GM23338 (cell line): ENCODE measurements at regions not wholly inside any gene's neighbourhood (a gene's known extent, or its start where the extent isn't known, plus 50 kb on each side); places are given as distances from the start of the nearest gene placed in this dataset.

Experiments
- ATAC-seq: fragments of 200-7000 bp; cut with Tn5 transposase; 3 replicates; pipeline ENCODE4 v1.9.1; 2020
- DNase-seq: peaks from one replicate; pipeline ENCODE4 v3.0.0-alpha.2; 2015; ENCODE audit warnings: low spot score
- H2AFZ ChIP-seq: fragments of 200-600 bp; sonication (generic); 2 replicates; pipeline ENCODE4 v1.8.0; 2016; ENCODE audit warnings: antibody characterized with exemption, mild to moderate bottlenecking, moderate library complexity
- H3F3A ChIP-seq: fragments of 200-600 bp; sonication (generic); replicated peaks from 2 replicates; pipeline ENCODE4 v1.8.0; 2017; ENCODE audit warnings: antibody characterized with exemption, mixed run types, low read depth
- H3K27ac ChIP-seq: fragments of 200-600 bp; sonication (generic); 2 replicates; pipeline ENCODE4 v1.6.1; 2016; ENCODE audit warnings: low read depth
- H3K27me3 ChIP-seq: fragments of 200-600 bp; sonication (generic); 2 replicates; pipeline ENCODE4 v1.8.0; 2016; ENCODE audit warnings: mild to moderate bottlenecking, mixed run types, moderate library complexity; ENCODE audit not compliant: insufficient read depth
- H3K36me3 ChIP-seq: fragments of 200-600 bp; sonication (generic); 2 replicates; pipeline ENCODE4 v1.8.0; 2016; ENCODE audit warnings: mild to moderate bottlenecking; ENCODE audit not compliant: insufficient read depth
- H3K4me1 ChIP-seq: fragments of 200-600 bp; sonication (generic); 2 replicates; pipeline ENCODE4 v1.8.0; 2016; ENCODE audit warnings: mild to moderate bottlenecking, moderate library complexity; ENCODE audit not compliant: insufficient read depth
- H3K4me2 ChIP-seq: fragments of 200-600 bp; sonication (generic); 2 replicates; pipeline ENCODE4 v1.7.1; 2017; ENCODE audit warnings: mixed run types
- H3K4me3 ChIP-seq: fragments of 200-600 bp; sonication (generic); 2 replicates; pipeline ENCODE4 v1.6.1; 2016; ENCODE audit warnings: mixed run types
- H3K79me2 ChIP-seq: fragments of 200-600 bp; sonication (generic); replicated peaks from 2 replicates; pipeline ENCODE4 v1.8.0; 2017; ENCODE audit warnings: mild to moderate bottlenecking; ENCODE audit not compliant: insufficient read depth
- H3K9me2 ChIP-seq: fragments of 200-600 bp; sonication (generic); 2 replicates; pipeline ENCODE4 v1.8.0; 2017; ENCODE audit not compliant: insufficient read depth
- H4K20me1 ChIP-seq: fragments of 200-600 bp; sonication (generic); replicated peaks from 2 replicates; pipeline ENCODE4 v1.8.0; 2017; ENCODE audit warnings: mild to moderate bottlenecking; ENCODE audit not compliant: insufficient read depth
- H3K27ac Mint-ChIP-seq: 2 replicates; pipeline ENCODE4 v1.8.0; 2020; ENCODE audit warnings: inconsistent platforms, mild to moderate bottlenecking, moderate library complexity, mixed read lengths
- H3K27me3 Mint-ChIP-seq: 3 replicates; pipeline ENCODE4 v1.8.0; 2022; ENCODE audit warnings: low read depth, mild to moderate bottlenecking, moderate library complexity, mixed read lengths, inconsistent platforms; ENCODE audit not compliant: insufficient read depth, poor library complexity
- H3K36me3 Mint-ChIP-seq: 3 replicates; pipeline ENCODE4 v1.8.0; 2021; ENCODE audit warnings: low read depth, mild to moderate bottlenecking, inconsistent platforms, moderate library complexity, mixed read lengths
- H3K4me1 Mint-ChIP-seq: 3 replicates; pipeline ENCODE4 v1.8.0; 2020; ENCODE audit warnings: mild to moderate bottlenecking, inconsistent platforms, mixed read lengths
- H3K4me3 Mint-ChIP-seq: 3 replicates; pipeline ENCODE4 v1.8.0; 2021; ENCODE audit warnings: moderate library complexity, mild to moderate bottlenecking, inconsistent platforms, mixed read lengths
- H3K9me3 Mint-ChIP-seq: 3 replicates; pipeline ENCODE4 v1.8.0; 2020; ENCODE audit warnings: moderate library complexity, mild to moderate bottlenecking, inconsistent platforms, mixed read lengths
- CREB1 ChIP-seq: fragments of 250-450 bp; sonication (Bioruptor Pico); IDR thresholded peaks from 2 replicates; pipeline ENCODE4 v1.5.0; 2020; ENCODE audit warnings: low read depth, mild to moderate bottlenecking, moderate library complexity
- EZH2 ChIP-seq: fragments of 200-600 bp; sonication (generic); IDR thresholded peaks from one replicate; pipeline ENCODE4 v1.8.0; 2017; ENCODE audit warnings: antibody characterized with exemption, mild to moderate bottlenecking, low read depth; ENCODE audit not compliant: unreplicated experiment
- EZH2phosphoT487 ChIP-seq: fragments of 200-600 bp; sonication (generic); IDR thresholded peaks from one replicate; pipeline ENCODE4 v1.8.1; 2018; ENCODE audit warnings: antibody characterized with exemption; ENCODE audit not compliant: unreplicated experiment
- JUNB ChIP-seq: IDR thresholded peaks from one replicate; pipeline ENCODE4 v1.6.1; 2016; ENCODE audit warnings: antibody characterized with exemption; ENCODE audit not compliant: unreplicated experiment
- NANOG ChIP-seq: IDR thresholded peaks from 2 replicates; pipeline ENCODE4 v1.6.1; 2016; ENCODE audit warnings: antibody characterized with exemption, borderline replicate concordance
- POLR2AphosphoS5 ChIP-seq: IDR thresholded peaks from 2 replicates; pipeline ENCODE4 v1.6.1; 2016; ENCODE audit warnings: antibody characterized with exemption, low read depth
- STAT1 ChIP-seq: IDR thresholded peaks from one replicate; pipeline ENCODE4 v1.6.1; 2016; ENCODE audit warnings: antibody characterized with exemption; ENCODE audit not compliant: unreplicated experiment
- ZNF114 ChIP-seq: fragments of 250-450 bp; sonication (Bioruptor Pico); IDR thresholded peaks from 2 replicates; pipeline ENCODE4 v1.5.0; 2020; ENCODE audit warnings: mild to moderate bottlenecking, moderate library complexity
- ZNF331 ChIP-seq: fragments of 250-450 bp; sonication (Bioruptor Pico); IDR thresholded peaks from 2 replicates; pipeline ENCODE4 v1.5.0; 2020; ENCODE audit warnings: low read depth, mild to moderate bottlenecking, moderate library complexity
- TF ChIP-seq, protein P1 (sequence below): IDR thresholded peaks from 2 replicates; pipeline ENCODE4 v1.6.1; 2016; ENCODE audit warnings: antibody characterized with exemption
- TF ChIP-seq, protein P2 (sequence below): fragments of 250-450 bp; sonication (Bioruptor Pico); IDR thresholded peaks from 2 replicates; pipeline ENCODE4 v1.5.0; 2020; ENCODE audit warnings: mild to moderate bottlenecking, moderate library complexity
- TF ChIP-seq, protein P3 (sequence below), 2 experiments: fragments of 200-600 bp in 1 of 2; sonication (generic) in 1 of 2; conservative IDR thresholded peaks; 2 replicates each; pipeline versions ENCODE4 v1.5.1 to v1.6.1; 2016 to 2017; ENCODE audit warnings: antibody characterized with exemption in 2 of 2, low read depth in 2 of 2, mild to moderate bottlenecking in 2 of 2, moderate library complexity in 1 of 2

DNA sequence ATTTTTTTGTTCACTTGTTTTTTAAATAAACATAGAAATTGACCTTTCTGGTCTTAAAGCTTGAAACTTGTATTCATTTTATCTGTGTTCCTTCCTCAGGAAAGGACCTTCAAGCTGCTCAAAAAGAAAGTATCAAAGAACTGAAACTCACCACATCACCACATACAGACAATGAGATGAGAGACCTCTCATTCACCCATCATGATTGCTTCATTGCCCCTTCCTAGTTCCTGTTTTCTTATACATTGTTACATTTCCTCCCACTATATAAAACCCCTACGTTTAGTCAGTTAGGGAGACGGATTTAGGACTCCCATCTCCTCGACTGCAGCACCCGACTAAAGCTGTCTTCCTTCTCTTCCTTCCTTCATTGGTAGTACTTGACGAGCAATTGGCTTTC lies 180.5 kb upstream of the OPRM1 start:
- H3K4me1 ChIP-seq = no peaks in the 10 kb centered on the region
- no peaks in the 10 kb centered on the region for H3K9me2 ChIP-seq
- TF ChIP-seq EZH2 (no peak), CREB1 (CRISPR knock-in tag) (no peak), EZH2phosphoT487 (no peak), ZNF331 (CRISPR knock-in tag) (no peak), POLR2AphosphoS5 (no peak), STAT1 (no peak), JUNB (no peak), ZNF114 (no peak), NANOG (no peak)
- TF ChIP-seq, protein P1, sequence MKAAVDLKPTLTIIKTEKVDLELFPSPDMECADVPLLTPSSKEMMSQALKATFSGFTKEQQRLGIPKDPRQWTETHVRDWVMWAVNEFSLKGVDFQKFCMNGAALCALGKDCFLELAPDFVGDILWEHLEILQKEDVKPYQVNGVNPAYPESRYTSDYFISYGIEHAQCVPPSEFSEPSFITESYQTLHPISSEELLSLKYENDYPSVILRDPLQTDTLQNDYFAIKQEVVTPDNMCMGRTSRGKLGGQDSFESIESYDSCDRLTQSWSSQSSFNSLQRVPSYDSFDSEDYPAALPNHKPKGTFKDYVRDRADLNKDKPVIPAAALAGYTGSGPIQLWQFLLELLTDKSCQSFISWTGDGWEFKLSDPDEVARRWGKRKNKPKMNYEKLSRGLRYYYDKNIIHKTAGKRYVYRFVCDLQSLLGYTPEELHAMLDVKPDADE = no peak
- TF ChIP-seq, protein P2, sequence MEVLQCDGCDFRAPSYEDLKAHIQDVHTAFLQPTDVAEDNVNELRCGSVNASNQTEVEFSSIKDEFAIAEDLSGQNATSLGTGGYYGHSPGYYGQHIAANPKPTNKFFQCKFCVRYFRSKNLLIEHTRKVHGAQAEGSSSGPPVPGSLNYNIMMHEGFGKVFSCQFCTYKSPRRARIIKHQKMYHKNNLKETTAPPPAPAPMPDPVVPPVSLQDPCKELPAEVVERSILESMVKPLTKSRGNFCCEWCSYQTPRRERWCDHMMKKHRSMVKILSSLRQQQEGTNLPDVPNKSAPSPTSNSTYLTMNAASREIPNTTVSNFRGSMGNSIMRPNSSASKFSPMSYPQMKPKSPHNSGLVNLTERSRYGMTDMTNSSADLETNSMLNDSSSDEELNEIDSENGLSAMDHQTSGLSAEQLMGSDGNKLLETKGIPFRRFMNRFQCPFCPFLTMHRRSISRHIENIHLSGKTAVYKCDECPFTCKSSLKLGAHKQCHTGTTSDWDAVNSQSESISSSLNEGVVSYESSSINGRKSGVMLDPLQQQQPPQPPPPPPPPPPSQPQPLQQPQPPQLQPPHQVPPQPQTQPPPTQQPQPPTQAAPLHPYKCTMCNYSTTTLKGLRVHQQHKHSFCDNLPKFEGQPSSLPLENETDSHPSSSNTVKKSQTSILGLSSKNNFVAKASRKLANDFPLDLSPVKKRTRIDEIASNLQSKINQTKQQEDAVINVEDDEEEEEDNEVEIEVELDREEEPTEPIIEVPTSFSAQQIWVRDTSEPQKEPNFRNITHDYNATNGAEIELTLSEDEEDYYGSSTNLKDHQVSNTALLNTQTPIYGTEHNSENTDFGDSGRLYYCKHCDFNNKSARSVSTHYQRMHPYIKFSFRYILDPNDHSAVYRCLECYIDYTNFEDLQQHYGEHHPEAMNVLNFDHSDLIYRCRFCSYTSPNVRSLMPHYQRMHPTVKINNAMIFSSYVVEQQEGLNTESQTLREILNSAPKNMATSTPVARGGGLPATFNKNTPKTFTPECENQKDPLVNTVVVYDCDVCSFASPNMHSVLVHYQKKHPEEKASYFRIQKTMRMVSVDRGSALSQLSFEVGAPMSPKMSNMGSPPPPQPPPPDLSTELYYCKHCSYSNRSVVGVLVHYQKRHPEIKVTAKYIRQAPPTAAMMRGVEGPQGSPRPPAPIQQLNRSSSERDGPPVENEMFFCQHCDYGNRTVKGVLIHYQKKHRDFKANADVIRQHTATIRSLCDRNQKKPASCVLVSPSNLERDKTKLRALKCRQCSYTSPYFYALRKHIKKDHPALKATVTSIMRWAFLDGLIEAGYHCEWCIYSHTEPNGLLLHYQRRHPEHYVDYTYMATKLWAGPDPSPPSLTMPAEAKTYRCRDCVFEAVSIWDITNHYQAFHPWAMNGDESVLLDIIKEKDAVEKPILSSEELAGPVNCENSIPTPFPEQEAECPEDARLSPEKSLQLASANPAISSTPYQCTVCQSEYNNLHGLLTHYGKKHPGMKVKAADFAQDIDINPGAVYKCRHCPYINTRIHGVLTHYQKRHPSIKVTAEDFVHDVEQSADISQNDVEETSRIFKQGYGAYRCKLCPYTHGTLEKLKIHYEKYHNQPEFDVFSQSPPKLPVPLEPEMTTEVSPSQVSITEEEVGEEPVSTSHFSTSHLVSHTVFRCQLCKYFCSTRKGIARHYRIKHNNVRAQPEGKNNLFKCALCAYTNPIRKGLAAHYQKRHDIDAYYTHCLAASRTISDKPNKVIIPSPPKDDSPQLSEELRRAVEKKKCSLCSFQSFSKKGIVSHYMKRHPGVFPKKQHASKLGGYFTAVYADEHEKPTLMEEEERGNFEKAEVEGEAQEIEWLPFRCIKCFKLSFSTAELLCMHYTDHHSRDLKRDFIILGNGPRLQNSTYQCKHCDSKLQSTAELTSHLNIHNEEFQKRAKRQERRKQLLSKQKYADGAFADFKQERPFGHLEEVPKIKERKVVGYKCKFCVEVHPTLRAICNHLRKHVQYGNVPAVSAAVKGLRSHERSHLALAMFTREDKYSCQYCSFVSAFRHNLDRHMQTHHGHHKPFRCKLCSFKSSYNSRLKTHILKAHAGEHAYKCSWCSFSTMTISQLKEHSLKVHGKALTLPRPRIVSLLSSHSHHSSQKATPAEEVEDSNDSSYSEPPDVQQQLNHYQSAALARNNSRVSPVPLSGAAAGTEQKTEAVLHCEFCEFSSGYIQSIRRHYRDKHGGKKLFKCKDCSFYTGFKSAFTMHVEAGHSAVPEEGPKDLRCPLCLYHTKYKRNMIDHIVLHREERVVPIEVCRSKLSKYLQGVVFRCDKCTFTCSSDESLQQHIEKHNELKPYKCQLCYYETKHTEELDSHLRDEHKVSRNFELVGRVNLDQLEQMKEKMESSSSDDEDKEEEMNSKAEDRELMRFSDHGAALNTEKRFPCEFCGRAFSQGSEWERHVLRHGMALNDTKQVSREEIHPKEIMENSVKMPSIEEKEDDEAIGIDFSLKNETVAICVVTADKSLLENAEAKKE (CRISPR knock-in tag) = no peak
- TF ChIP-seq, protein P3, sequence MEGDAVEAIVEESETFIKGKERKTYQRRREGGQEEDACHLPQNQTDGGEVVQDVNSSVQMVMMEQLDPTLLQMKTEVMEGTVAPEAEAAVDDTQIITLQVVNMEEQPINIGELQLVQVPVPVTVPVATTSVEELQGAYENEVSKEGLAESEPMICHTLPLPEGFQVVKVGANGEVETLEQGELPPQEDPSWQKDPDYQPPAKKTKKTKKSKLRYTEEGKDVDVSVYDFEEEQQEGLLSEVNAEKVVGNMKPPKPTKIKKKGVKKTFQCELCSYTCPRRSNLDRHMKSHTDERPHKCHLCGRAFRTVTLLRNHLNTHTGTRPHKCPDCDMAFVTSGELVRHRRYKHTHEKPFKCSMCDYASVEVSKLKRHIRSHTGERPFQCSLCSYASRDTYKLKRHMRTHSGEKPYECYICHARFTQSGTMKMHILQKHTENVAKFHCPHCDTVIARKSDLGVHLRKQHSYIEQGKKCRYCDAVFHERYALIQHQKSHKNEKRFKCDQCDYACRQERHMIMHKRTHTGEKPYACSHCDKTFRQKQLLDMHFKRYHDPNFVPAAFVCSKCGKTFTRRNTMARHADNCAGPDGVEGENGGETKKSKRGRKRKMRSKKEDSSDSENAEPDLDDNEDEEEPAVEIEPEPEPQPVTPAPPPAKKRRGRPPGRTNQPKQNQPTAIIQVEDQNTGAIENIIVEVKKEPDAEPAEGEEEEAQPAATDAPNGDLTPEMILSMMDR (conservative IDR thresholded peaks at IDR 0.05; ENCODE audit: low read depth in 2 of 2) = no peak
- no peaks in the 10 kb centered on the region for H3F3A ChIP-seq
- Mint-ChIP-seq H3K27me3 (peaks cover 2% of the 10 kb centered on the region), H3K4me1 (no peaks in the 10 kb centered on the region), H3K36me3 (peaks cover 15% of the 10 kb centered on the region), H3K27ac (no peak overlapping the region), H3K4me3 (no peak overlapping the region), H3K9me3 (peaks cover 24% of the 10 kb centered on the region)
- H3K4me3 ChIP-seq = no peak overlapping the region
- ATAC-seq (no peak), DNase-seq (no peak)
- no peaks in the 10 kb centered on the region for H4K20me1 ChIP-seq
- H3K27ac ChIP-seq = no peak overlapping the region
- H3K36me3 ChIP-seq = no peaks in the 10 kb centered on the region
- no peaks in the 10 kb centered on the region for H3K27me3 ChIP-seq
- H3K4me2 ChIP-seq = no peak overlapping the region
- no peaks in the 10 kb centered on the region for H3K79me2 ChIP-seq
- no peak overlapping the region for H2AFZ ChIP-seq
